Activated CD4-positive, alpha-beta T cell treated with anti-CD3 and anti-CD28 coated beads, Interleukin-2, amount 10 ng/mL, durations not matched to agents 7 days and 5 days (primary cell): ENCODE measurements at regions not wholly inside any gene's neighbourhood (a gene's known extent, or its start where the extent isn't known, plus 50 kb on each side); places are given as distances from the start of the nearest gene placed in this dataset.
"Not testable (repeated sequence)": the region's sequence is repeated elsewhere in the genome, so short reads cannot be mapped to it uniquely, and the experiment has no call there.

Experiments used
- CTCF ChIA-PET: fragments of 350-600 bp; sonication (Branson Sonifier 250); formaldehyde crosslinking; loops from one replicate; lab custom pipeline; 2021; ENCODE audit warnings: antibody characterized with exemption; lab: Charles Lee
- POLR2A ChIA-PET: fragments of 350-600 bp; sonication (Branson Sonifier 250); formaldehyde crosslinking; loops from one replicate; lab custom pipeline; 2021; ENCODE audit warnings: antibody characterized with exemption; lab: Charles Lee
- DNase-seq: peaks from one replicate; pipeline ENCODE4 v3.0.0-alpha.2; 2020
- H3K27ac Mint-ChIP-seq: one replicate; pipeline ENCODE4 v1.8.0; 2021; ENCODE audit warnings: mild to moderate bottlenecking, moderate library complexity, mixed read lengths
- H3K27me3 Mint-ChIP-seq: one replicate; pipeline ENCODE4 v1.8.0; 2021; ENCODE audit warnings: mixed read lengths
- H3K36me3 Mint-ChIP-seq: one replicate; pipeline ENCODE4 v1.8.0; 2021; ENCODE audit warnings: low read depth, mixed read lengths
- H3K4me1 Mint-ChIP-seq: one replicate; pipeline ENCODE4 v1.8.0; 2021; ENCODE audit warnings: mixed read lengths
- H3K4me3 Mint-ChIP-seq: one replicate; pipeline ENCODE4 v1.8.0; 2021; ENCODE audit warnings: mild to moderate bottlenecking, moderate library complexity, mixed read lengths
- H3K9me3 Mint-ChIP-seq: one replicate; pipeline ENCODE4 v1.8.0; 2021; ENCODE audit warnings: mixed read lengths

GRCh38 chr16:48082516-48082915 lies 73.3 kb downstream of the ABCC12 start:
- DNase-seq = no peak
- H3K27ac Mint-ChIP-seq = no peak overlapping the region
- no peaks in the 10 kb centered on the region for H3K4me1 Mint-ChIP-seq
- ChIA-PET CTCF (interaction anchor here (0.5 kb wide), 1 partner anchor 411 kb away, joined by 3 read pairs; no protein-coding TSS in a partner anchor), POLR2A (no interaction called here)
- no peaks in the 10 kb centered on the region for H3K9me3 Mint-ChIP-seq
- H3K36me3 Mint-ChIP-seq = no peaks in the 10 kb centered on the region
- H3K27me3 Mint-ChIP-seq = no peaks in the 10 kb centered on the region
- no peak overlapping the region for H3K4me3 Mint-ChIP-seq

- H3K36me3 Mint-ChIP-seq = no peaks in the 10 kb centered on the region
- no peaks in the 10 kb centered on the region for H3K27me3 Mint-ChIP-seq
- POLR2A ChIA-PET = no interaction called here
- no peak overlapping the region for H3K4me3 Mint-ChIP-seq
- no peaks in the 10 kb centered on the region for H3K9me3 Mint-ChIP-seq
- CTCF ChIA-PET = no interaction called here
- DNase-seq = no peak
- no peak overlapping the region for H3K27ac Mint-ChIP-seq
- no peaks in the 10 kb centered on the region for H3K4me1 Mint-ChIP-seq
Measured at GRCh38 chr16:48081656-48082055, 74.1 kb downstream of the ABCC12 start.

GRCh38 chr16:48076455-48077012 lies 79.3 kb downstream of the ABCC12 start:
- ChIA-PET POLR2A (no interaction called here), CTCF (interaction anchor here (0.8 kb wide), 1 partner anchor 13 kb away, joined by 3 read pairs; no protein-coding TSS in a partner anchor)
- H3K27ac Mint-ChIP-seq = no peak overlapping the region
- no peaks in the 10 kb centered on the region for H3K27me3 Mint-ChIP-seq
- no peaks in the 10 kb centered on the region for H3K4me1 Mint-ChIP-seq
- DNase-seq = no peak
- no peak overlapping the region for H3K4me3 Mint-ChIP-seq
- no peaks in the 10 kb centered on the region for H3K36me3 Mint-ChIP-seq
- no peaks in the 10 kb centered on the region for H3K9me3 Mint-ChIP-seq

GRCh38 chr16:48075398-48075797 lies 80.4 kb downstream of the ABCC12 start:
- H3K9me3 Mint-ChIP-seq = no peaks in the 10 kb centered on the region
- no peak overlapping the region for H3K4me3 Mint-ChIP-seq
- no peaks in the 10 kb centered on the region for H3K27me3 Mint-ChIP-seq
- POLR2A ChIA-PET = no interaction called here
- CTCF ChIA-PET = no interaction called here
- DNase-seq = no peak
- H3K36me3 Mint-ChIP-seq = no peaks in the 10 kb centered on the region
- no peak overlapping the region for H3K27ac Mint-ChIP-seq
- H3K4me1 Mint-ChIP-seq = no peaks in the 10 kb centered on the region

- POLR2A ChIA-PET = no interaction called here
Measured at GRCh38 chr16:48067388-48067787, 88.4 kb downstream of the ABCC12 start.

GRCh38 chr16:48064971-48065370 lies 90.8 kb downstream of the ABCC12 start:
- no peaks in the 10 kb centered on the region for H3K9me3 Mint-ChIP-seq
- POLR2A ChIA-PET = no interaction called here
- DNase-seq = no peak
- peaks cover 4% of the 10 kb centered on the region for H3K27me3 Mint-ChIP-seq
- H3K36me3 Mint-ChIP-seq = no peaks in the 10 kb centered on the region
- H3K27ac Mint-ChIP-seq = no peak overlapping the region
- CTCF ChIA-PET = interaction anchor here (0.6 to 1.7 kb wide), 3 partner anchors 11 to 235 kb away, joined by 3 to 6 read pairs (median 3); no protein-coding TSS in a partner anchor
- no peaks in the 10 kb centered on the region for H3K4me1 Mint-ChIP-seq
- H3K4me3 Mint-ChIP-seq = no peak overlapping the region

More at GRCh38 chr16:48067388-48067787, 88.4 kb downstream of the ABCC12 start:
- Mint-ChIP-seq H3K9me3 (no peaks in the 10 kb centered on the region), H3K27me3 (peaks cover under 1% of the 10 kb centered on the region), H3K36me3 (no peaks in the 10 kb centered on the region), H3K4me3 (no peak overlapping the region), H3K27ac (no peak overlapping the region), H3K4me1 (no peaks in the 10 kb centered on the region)
- no peak for DNase-seq
- CTCF ChIA-PET = no interaction called here

- H3K27ac Mint-ChIP-seq = no peak overlapping the region
- H3K27me3 Mint-ChIP-seq = peaks cover 4% of the 10 kb centered on the region
- CTCF ChIA-PET = no interaction called here
- POLR2A ChIA-PET = no interaction called here
- DNase-seq = no peak
- no peaks in the 10 kb centered on the region for H3K4me1 Mint-ChIP-seq
- H3K4me3 Mint-ChIP-seq = no peak overlapping the region
- no peaks in the 10 kb centered on the region for H3K9me3 Mint-ChIP-seq
- no peaks in the 10 kb centered on the region for H3K36me3 Mint-ChIP-seq
Measured at GRCh38 chr16:48062681-48063080, 93.1 kb downstream of the ABCC12 start.

GRCh38 chr16:48059936-48060335 lies 95.9 kb downstream of the ABCC12 start:
- DNase-seq = no peak
- H3K36me3 Mint-ChIP-seq = no peaks in the 10 kb centered on the region
- CTCF ChIA-PET = interaction anchor here (0.6 kb wide), 1 partner anchor 41 kb away, joined by 4 read pairs; no protein-coding TSS in a partner anchor
- H3K9me3 Mint-ChIP-seq = no peaks in the 10 kb centered on the region
- no peaks in the 10 kb centered on the region for H3K4me1 Mint-ChIP-seq
- POLR2A ChIA-PET = no interaction called here
- peaks cover 9% of the 10 kb centered on the region for H3K27me3 Mint-ChIP-seq
- H3K4me3 Mint-ChIP-seq = no peak overlapping the region
- H3K27ac Mint-ChIP-seq = no peak overlapping the region

- CTCF ChIA-PET, POLR2A ChIA-PET, H3K36me3 Mint-ChIP-seq, H3K9me3 Mint-ChIP-seq, H3K27ac Mint-ChIP-seq, DNase-seq, H3K4me1 Mint-ChIP-seq, H3K4me3 Mint-ChIP-seq: not testable (repeated sequence)
- H3K27me3 Mint-ChIP-seq = peaks cover 12% of the 10 kb centered on the region
Measured at GRCh38 chr16:48059190-48059589, 96.6 kb downstream of the ABCC12 start.

- CTCF ChIA-PET = interaction anchor here (0.6 kb wide), 1 partner anchor 495 kb away, joined by 3 read pairs; no protein-coding TSS in a partner anchor
Measured at GRCh38 chr16:48057048-48057447, 98.7 kb downstream of the ABCC12 start.

GRCh38 chr16:48054881-48055601 lies 100.8 kb downstream of the ABCC12 start:
- no peak overlapping the region for H3K27ac Mint-ChIP-seq

More at GRCh38 chr16:48057048-48057447, 98.7 kb downstream of the ABCC12 start:
- Mint-ChIP-seq H3K9me3 (no peaks in the 10 kb centered on the region), H3K27me3 (peaks cover 26% of the 10 kb centered on the region), H3K36me3 (no peaks in the 10 kb centered on the region), H3K4me1 (no peaks in the 10 kb centered on the region), H3K27ac (no peak overlapping the region), H3K4me3 (no peak overlapping the region)
- no peak for DNase-seq
- POLR2A ChIA-PET = no interaction called here

GRCh38 chr16:48053418-48053745 lies 102.4 kb downstream of the ABCC12 start:
- Mint-ChIP-seq H3K9me3 (no peaks in the 10 kb centered on the region), H3K36me3 (no peaks in the 10 kb centered on the region), H3K4me1 (no peaks in the 10 kb centered on the region), H3K27ac (no peak overlapping the region), H3K27me3 (peaks cover 25% of the 10 kb centered on the region), H3K4me3 (no peak overlapping the region)
- ChIA-PET CTCF (interaction anchor here (1.8 kb wide), 1 partner anchor 11 kb away, joined by 6 read pairs; no protein-coding TSS in a partner anchor), POLR2A (no interaction called here)
- DNase-seq = no peak

More at GRCh38 chr16:48054881-48055601, 100.8 kb downstream of the ABCC12 start:
- Mint-ChIP-seq H3K36me3 (no peaks in the 10 kb centered on the region), H3K4me1 (no peaks in the 10 kb centered on the region), H3K9me3 (no peaks in the 10 kb centered on the region), H3K4me3 (no peak overlapping the region), H3K27me3 (peaks cover 25% of the 10 kb centered on the region)
- DNase-seq = peak; percentile 45
- CTCF ChIA-PET = interaction anchor here (1.2 to 2.0 kb wide), 3 partner anchors 9 to 986 kb away, joined by 4 to 10 read pairs (median 6); partner anchors contain the start of gene NETO2
- POLR2A ChIA-PET = no interaction called here

- POLR2A ChIA-PET = no interaction called here
Measured at GRCh38 chr16:48052731-48053417, 102.9 kb downstream of the ABCC12 start.

More at GRCh38 chr16:48052731-48053417, 102.9 kb downstream of the ABCC12 start:
- CTCF ChIA-PET = no interaction called here
- Mint-ChIP-seq H3K4me1 (no peaks in the 10 kb centered on the region), H3K36me3 (no peaks in the 10 kb centered on the region), H3K27me3 (peaks cover 25% of the 10 kb centered on the region), H3K27ac (no peak overlapping the region), H3K4me3 (no peak overlapping the region), H3K9me3 (no peaks in the 10 kb centered on the region)
- DNase-seq = no peak
